ENCODE measurements at regions not wholly inside any gene's neighbourhood (a gene's known extent, or its start where the extent isn't known, plus 50 kb on each side); places are given as distances from the start of the nearest gene placed in this dataset.

DNA sequence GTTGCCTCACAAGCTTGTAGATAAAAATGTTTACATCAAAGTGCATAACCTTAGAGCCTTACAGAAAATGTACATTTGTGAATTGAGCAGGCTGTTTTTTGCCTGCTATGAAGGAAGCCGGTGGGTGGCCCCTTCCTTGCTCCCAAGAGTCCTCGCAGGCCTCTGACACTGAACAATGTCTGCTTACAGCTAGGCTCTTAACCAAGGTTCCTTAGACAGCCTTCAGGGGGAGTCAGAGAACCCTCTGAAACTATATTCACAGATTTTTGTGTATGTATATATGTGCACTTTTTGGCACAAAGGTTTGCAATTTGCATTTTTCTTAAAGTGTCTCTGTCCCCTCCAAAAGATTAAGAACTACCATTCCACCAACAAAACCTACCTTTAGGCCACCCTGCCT, 282.6 kb downstream of the BARHL2 start:
- no peaks in the 10 kb centered on the region for H3K27me3 Mint-ChIP-seq (ENCODE audit: insufficient read depth, unreplicated experiment)
- no peak overlapping the region for H3K27ac Mint-ChIP-seq (ENCODE audit: low read depth, unreplicated experiment)
- TF ChIP-seq CTCF (IDR thresholded peaks at IDR 0.05; ENCODE audit: unreplicated experiment) = no peak
- no peak overlapping the region for H3K4me3 Mint-ChIP-seq (ENCODE audit: unreplicated experiment)
- no TSS peak for BruUV-seq (replicated peaks)
- no peaks in the 10 kb centered on the region for H3K36me3 Mint-ChIP-seq (ENCODE audit: insufficient read depth, unreplicated experiment)
- no peaks in the 10 kb centered on the region for H3K9me3 Mint-ChIP-seq (ENCODE audit: unreplicated experiment)
- ChIA-PET POLR2A (interaction anchor here (1.1 kb wide), 1 partner anchor 16 kb away, joined by 5 read pairs; no protein-coding TSS in a partner anchor), CTCF (interaction anchor here (0.5 to 1.4 kb wide), 5 partner anchors 52 to 301 kb away, joined by 3 to 5 read pairs (median 3); no protein-coding TSS in a partner anchor)
- DNase-seq (ENCODE audit: unreplicated experiment) = peak; percentile 14
- H3K4me1 Mint-ChIP-seq (ENCODE audit: insufficient read depth, unreplicated experiment) = no peaks in the 10 kb centered on the region
- intact Hi-C loops (cut with micrococcal nuclease) = no loop called here

DNA sequence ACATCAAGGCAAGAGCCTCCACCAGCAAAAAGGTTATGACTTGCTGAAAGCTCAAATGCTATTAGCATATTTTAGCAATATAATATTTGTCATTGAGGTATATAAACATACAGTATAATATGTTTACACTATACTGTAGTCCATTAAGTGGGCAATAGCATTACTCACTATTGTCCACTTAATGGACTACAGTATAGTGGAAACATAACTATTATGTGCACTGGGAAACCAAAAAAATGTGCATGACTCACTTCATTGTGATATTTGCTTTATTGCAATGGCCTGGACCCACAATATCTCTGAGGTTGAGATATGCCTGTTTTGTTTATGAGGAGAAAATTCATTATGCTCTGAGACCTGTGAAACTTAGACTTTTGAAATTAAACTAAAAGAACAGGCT, 300.0 kb downstream of the BARHL2 start:
- BruUV-seq (replicated peaks) = no TSS peak
- ChIA-PET CTCF (interaction anchor here (1.7 kb wide), 1 partner anchor 749 kb away, joined by 3 read pairs; no protein-coding TSS in a partner anchor), POLR2A (interaction anchor here (0.6 kb wide), 1 partner anchor 164 kb away, joined by 3 read pairs; no protein-coding TSS in a partner anchor)
- no peaks in the 10 kb centered on the region for H3K4me1 Mint-ChIP-seq (ENCODE audit: insufficient read depth, unreplicated experiment)
- intact Hi-C loops (cut with micrococcal nuclease) = no loop called here
- H3K4me3 Mint-ChIP-seq (ENCODE audit: unreplicated experiment) = no peak overlapping the region
- no peaks in the 10 kb centered on the region for H3K9me3 Mint-ChIP-seq (ENCODE audit: unreplicated experiment)
- peak; percentile 18 for DNase-seq (ENCODE audit: unreplicated experiment)
- H3K27ac Mint-ChIP-seq (ENCODE audit: low read depth, unreplicated experiment) = no peak overlapping the region
- H3K36me3 Mint-ChIP-seq (ENCODE audit: insufficient read depth, unreplicated experiment) = no peaks in the 10 kb centered on the region
- H3K27me3 Mint-ChIP-seq (ENCODE audit: insufficient read depth, unreplicated experiment) = no peaks in the 10 kb centered on the region
- no peak for TF ChIP-seq CTCF (IDR thresholded peaks at IDR 0.05; ENCODE audit: unreplicated experiment)

DNA sequence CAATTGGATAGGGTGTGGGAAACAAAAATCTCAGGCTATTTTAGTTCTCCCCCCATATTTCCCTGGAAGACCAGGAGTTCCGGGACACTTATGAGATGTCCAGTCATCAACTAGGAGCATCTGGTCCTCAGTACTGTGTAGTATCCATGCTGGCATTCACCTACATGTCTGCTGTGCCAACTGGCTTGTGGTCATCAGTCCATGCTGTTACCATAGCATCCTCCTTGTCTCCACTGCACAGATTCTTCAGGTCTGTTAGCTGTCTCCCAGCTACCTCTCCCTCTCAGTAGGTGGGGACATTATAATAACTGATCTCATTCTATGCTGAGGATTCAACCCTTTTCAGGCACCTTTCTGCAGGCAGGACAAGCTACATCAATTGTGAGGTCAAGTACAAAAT, 302.9 kb downstream of the BARHL2 start:
- no peaks in the 10 kb centered on the region for H3K4me1 Mint-ChIP-seq (ENCODE audit: insufficient read depth, unreplicated experiment)
- H3K4me3 Mint-ChIP-seq (ENCODE audit: unreplicated experiment) = no peak overlapping the region
- no peaks in the 10 kb centered on the region for H3K36me3 Mint-ChIP-seq (ENCODE audit: insufficient read depth, unreplicated experiment)
- intact Hi-C loops (cut with micrococcal nuclease) = no loop called here
- ChIA-PET CTCF (interaction anchor here (0.6 kb wide), 1 partner anchor 489 kb away, joined by 3 read pairs; no protein-coding TSS in a partner anchor), POLR2A (interaction anchor here (0.6 kb wide), 1 partner anchor 505 kb away, joined by 4 read pairs; no protein-coding TSS in a partner anchor)
- no peak for TF ChIP-seq CTCF (IDR thresholded peaks at IDR 0.05; ENCODE audit: unreplicated experiment)
- H3K27me3 Mint-ChIP-seq (ENCODE audit: insufficient read depth, unreplicated experiment) = no peaks in the 10 kb centered on the region
- H3K9me3 Mint-ChIP-seq (ENCODE audit: unreplicated experiment) = no peaks in the 10 kb centered on the region
- BruUV-seq (replicated peaks) = no TSS peak
- no peak overlapping the region for H3K27ac Mint-ChIP-seq (ENCODE audit: low read depth, unreplicated experiment)
- DNase-seq (ENCODE audit: unreplicated experiment) = no peak

DNA sequence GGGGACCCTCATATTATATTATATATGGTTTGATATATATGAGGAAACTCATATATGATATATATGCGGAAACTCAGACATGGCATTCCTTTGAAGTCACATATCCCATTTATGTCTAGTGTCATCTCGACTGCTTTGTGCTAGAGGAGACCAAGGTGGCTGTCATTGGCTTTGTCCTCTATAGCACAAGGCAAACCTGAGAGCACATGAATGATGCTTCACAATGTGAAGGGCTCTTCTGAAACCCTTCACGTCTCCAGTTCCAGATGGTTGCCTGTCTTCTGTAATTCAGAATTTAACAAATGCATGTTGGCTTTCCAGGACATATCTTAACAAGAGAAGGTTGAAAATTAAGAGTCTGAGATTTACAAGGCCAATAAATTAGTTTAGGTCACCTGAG, 303.6 kb downstream of the BARHL2 start:
- no peak for DNase-seq (ENCODE audit: unreplicated experiment)
- Mint-ChIP-seq H3K36me3 (ENCODE audit: insufficient read depth, unreplicated experiment) (no peaks in the 10 kb centered on the region), H3K4me1 (ENCODE audit: insufficient read depth, unreplicated experiment) (no peaks in the 10 kb centered on the region), H3K27me3 (ENCODE audit: insufficient read depth, unreplicated experiment) (no peaks in the 10 kb centered on the region), H3K27ac (ENCODE audit: low read depth, unreplicated experiment) (no peak overlapping the region), H3K9me3 (ENCODE audit: unreplicated experiment) (no peaks in the 10 kb centered on the region), H3K4me3 (ENCODE audit: unreplicated experiment) (no peak overlapping the region)
- no peak for TF ChIP-seq CTCF (IDR thresholded peaks at IDR 0.05; ENCODE audit: unreplicated experiment)
- ChIA-PET POLR2A (no interaction called here), CTCF (no interaction called here)
- intact Hi-C loops (cut with micrococcal nuclease) = no loop called here
- BruUV-seq (replicated peaks) = no TSS peak

All from MCF 10A (cell line).